ENCODE measurements at regions not wholly inside any gene's neighbourhood (a gene's known extent, or its start where the extent isn't known, plus 50 kb on each side); places are given as distances from the start of the nearest gene placed in this dataset.

DNA sequence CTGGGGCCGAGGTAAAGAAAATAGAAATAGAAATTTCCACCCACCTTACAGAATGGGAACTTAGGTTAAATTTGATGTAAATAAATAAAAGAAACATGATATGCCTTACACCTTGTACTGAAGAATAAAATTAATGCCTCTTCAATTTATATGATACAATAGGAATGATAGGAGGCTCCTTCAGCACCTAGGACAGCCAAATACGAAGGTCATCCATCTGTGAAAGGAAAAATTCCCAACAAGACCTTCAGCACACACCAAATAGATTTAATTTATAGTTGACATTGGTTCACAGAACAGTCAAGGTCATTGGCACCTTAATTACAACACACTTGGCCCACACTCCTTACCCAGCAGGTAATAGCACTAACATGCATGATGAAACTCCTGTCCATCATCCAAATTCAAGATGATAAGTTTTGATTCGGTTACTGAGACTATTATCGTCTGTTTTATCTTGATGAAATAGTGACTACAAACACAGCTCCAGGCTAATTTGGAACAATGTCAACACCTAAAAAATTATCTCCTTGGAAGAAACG, 250.9 kb downstream of the SNX13 start:
- H3K36me3 ChIP-seq (ENCODE audit: insufficient read depth, low read length) = no peaks in the 10 kb centered on the region
- no peak overlapping the region for H3K4me2 ChIP-seq (ENCODE audit: low read length)
- H3K79me2 ChIP-seq (replicated peaks; ENCODE audit: insufficient read depth, low read length) = no peaks in the 10 kb centered on the region
- no peak overlapping the region for H3K9ac ChIP-seq (ENCODE audit: low read length)
- TF ChIP-seq REST (IDR thresholded peaks at IDR 0.05; ENCODE audit: borderline replicate concordance) (no peak), SMC3 (conservative IDR thresholded peaks at IDR 0.05; ENCODE audit: poor library complexity) (no peak), TAF1 (IDR thresholded peaks at IDR 0.05; ENCODE audit: low read depth) (no peak), EP300 (conservative IDR thresholded peaks at IDR 0.05; ENCODE audit: poor library complexity, severe bottlenecking) (no peak), POLR2AphosphoS5 (IDR thresholded peaks at IDR 0.05) (no peak), MXI1 (conservative IDR thresholded peaks at IDR 0.05; ENCODE audit: poor library complexity, severe bottlenecking) (no peak), RAD21 (conservative IDR thresholded peaks at IDR 0.05) (no peak), EZH2 (IDR thresholded peaks at IDR 0.05; ENCODE audit: borderline replicate concordance, insufficient read depth, low read length, poor library complexity, severe bottlenecking) (no peak)
- TF ChIP-seq, protein P1, sequence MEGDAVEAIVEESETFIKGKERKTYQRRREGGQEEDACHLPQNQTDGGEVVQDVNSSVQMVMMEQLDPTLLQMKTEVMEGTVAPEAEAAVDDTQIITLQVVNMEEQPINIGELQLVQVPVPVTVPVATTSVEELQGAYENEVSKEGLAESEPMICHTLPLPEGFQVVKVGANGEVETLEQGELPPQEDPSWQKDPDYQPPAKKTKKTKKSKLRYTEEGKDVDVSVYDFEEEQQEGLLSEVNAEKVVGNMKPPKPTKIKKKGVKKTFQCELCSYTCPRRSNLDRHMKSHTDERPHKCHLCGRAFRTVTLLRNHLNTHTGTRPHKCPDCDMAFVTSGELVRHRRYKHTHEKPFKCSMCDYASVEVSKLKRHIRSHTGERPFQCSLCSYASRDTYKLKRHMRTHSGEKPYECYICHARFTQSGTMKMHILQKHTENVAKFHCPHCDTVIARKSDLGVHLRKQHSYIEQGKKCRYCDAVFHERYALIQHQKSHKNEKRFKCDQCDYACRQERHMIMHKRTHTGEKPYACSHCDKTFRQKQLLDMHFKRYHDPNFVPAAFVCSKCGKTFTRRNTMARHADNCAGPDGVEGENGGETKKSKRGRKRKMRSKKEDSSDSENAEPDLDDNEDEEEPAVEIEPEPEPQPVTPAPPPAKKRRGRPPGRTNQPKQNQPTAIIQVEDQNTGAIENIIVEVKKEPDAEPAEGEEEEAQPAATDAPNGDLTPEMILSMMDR (IDR thresholded peaks at IDR 0.05; ENCODE audit: poor library complexity, severe bottlenecking) = no peak
- no peaks in the 10 kb centered on the region for H3K27me3 ChIP-seq (ENCODE audit: insufficient read depth, low read depth, low read length)
- no peaks in the 10 kb centered on the region for H3K9me3 ChIP-seq (ENCODE audit: low read length)
- no peak overlapping the region for H3K27ac ChIP-seq (ENCODE audit: low read length)
- H2AFZ ChIP-seq (ENCODE audit: low read depth, low read length) = no peak overlapping the region
- H3F3A ChIP-seq (ENCODE audit: insufficient read depth, low read length, poor library complexity, severe bottlenecking) = no peaks in the 10 kb centered on the region
- H3K4me3 ChIP-seq (ENCODE audit: low read length) = no peak overlapping the region
- no peaks in the 10 kb centered on the region for H4K20me1 ChIP-seq (ENCODE audit: insufficient read depth)
- H3K9me2 ChIP-seq (ENCODE audit: insufficient read depth, low read length) = no peaks in the 10 kb centered on the region

DNA sequence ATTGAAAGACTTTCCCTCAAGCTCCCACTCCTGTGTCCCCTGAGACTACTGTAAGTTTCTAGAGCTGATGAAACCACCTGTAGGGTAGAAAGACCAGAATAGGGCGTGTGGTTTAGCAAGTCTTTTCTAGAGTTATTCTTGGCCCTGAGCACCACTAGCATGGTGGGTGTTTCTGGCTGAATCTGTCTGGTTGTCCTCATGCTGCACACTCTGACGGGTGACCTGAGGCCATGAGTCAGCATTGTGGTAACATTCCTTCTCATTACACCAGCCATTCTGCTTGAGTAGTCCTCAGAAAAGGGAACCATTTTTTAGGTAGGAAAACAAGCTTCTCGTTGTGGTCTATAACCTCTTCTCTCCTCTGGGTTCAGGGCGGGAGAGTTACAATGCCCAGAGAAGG, 250.3 kb downstream of the SNX13 start:
- no peak overlapping the region for H3K27ac ChIP-seq (ENCODE audit: low read length)
- H3K36me3 ChIP-seq (ENCODE audit: insufficient read depth, low read length) = no peaks in the 10 kb centered on the region
- TF ChIP-seq MXI1 (conservative IDR thresholded peaks at IDR 0.05; ENCODE audit: poor library complexity, severe bottlenecking) (no peak), POLR2AphosphoS5 (IDR thresholded peaks at IDR 0.05) (no peak), RAD21 (conservative IDR thresholded peaks at IDR 0.05) (no peak), REST (IDR thresholded peaks at IDR 0.05; ENCODE audit: borderline replicate concordance) (no peak), TAF1 (IDR thresholded peaks at IDR 0.05; ENCODE audit: low read depth) (no peak), SMC3 (conservative IDR thresholded peaks at IDR 0.05; ENCODE audit: poor library complexity) (no peak), EP300 (conservative IDR thresholded peaks at IDR 0.05; ENCODE audit: poor library complexity, severe bottlenecking) (no peak), EZH2 (IDR thresholded peaks at IDR 0.05; ENCODE audit: borderline replicate concordance, insufficient read depth, low read length, poor library complexity, severe bottlenecking) (no peak)
- TF ChIP-seq, protein P1 (IDR thresholded peaks at IDR 0.05; ENCODE audit: poor library complexity, severe bottlenecking) = no peak
- no peaks in the 10 kb centered on the region for H3K9me3 ChIP-seq (ENCODE audit: low read length)
- H3K4me3 ChIP-seq (ENCODE audit: low read length) = no peak overlapping the region
- H3K9ac ChIP-seq (ENCODE audit: low read length) = no peak overlapping the region
- no peaks in the 10 kb centered on the region for H3F3A ChIP-seq (ENCODE audit: insufficient read depth, low read length, poor library complexity, severe bottlenecking)
- no peaks in the 10 kb centered on the region for H3K79me2 ChIP-seq (replicated peaks; ENCODE audit: insufficient read depth, low read length)
- no peaks in the 10 kb centered on the region for H3K9me2 ChIP-seq (ENCODE audit: insufficient read depth, low read length)
- H2AFZ ChIP-seq (ENCODE audit: low read depth, low read length) = no peak overlapping the region
- H3K4me2 ChIP-seq (ENCODE audit: low read length) = no peak overlapping the region
- H3K27me3 ChIP-seq (ENCODE audit: insufficient read depth, low read depth, low read length) = no peaks in the 10 kb centered on the region
- no peaks in the 10 kb centered on the region for H4K20me1 ChIP-seq (ENCODE audit: insufficient read depth)
